ENCODE measurements at regions not wholly inside any gene's neighbourhood (a gene's known extent, or its start where the extent isn't known, plus 50 kb on each side); places are given as distances from the start of the nearest gene placed in this dataset.

GRCh38 chr10:129101232-129101980, 365.6 kb upstream of the MGMT start:
- no peak for DNase-seq

GRCh38 chr10:129102906-129103693, 363.9 kb upstream of the MGMT start:
- DNase-seq, result no peak

- no peak for DNase-seq
Observed at GRCh38 chr10:129104266-129105045, 362.6 kb upstream of the MGMT start.

GRCh38 chr10:129105266-129105665, 361.8 kb upstream of the MGMT start:
- no peak for DNase-seq

GRCh38 chr10:129106314-129106713, 360.7 kb upstream of the MGMT start:
- DNase-seq, result no peak

GRCh38 chr10:129107525-129107924, 359.5 kb upstream of the MGMT start:
- no peak for DNase-seq

- DNase-seq, result no peak
Observed at GRCh38 chr10:129108378-129108777, 358.7 kb upstream of the MGMT start.

- DNase-seq, result no peak
Observed at GRCh38 chr10:129108994-129109393, 358.0 kb upstream of the MGMT start.

GRCh38 chr10:129110780-129111179, 356.3 kb upstream of the MGMT start:
- no peak for DNase-seq

- no peak for DNase-seq
Observed at GRCh38 chr10:129111922-129112321, 355.1 kb upstream of the MGMT start.

GRCh38 chr10:129114588-129114987, 352.5 kb upstream of the MGMT start:
- no peak for DNase-seq

- no peak for DNase-seq
Observed at GRCh38 chr10:129116371-129116770, 350.7 kb upstream of the MGMT start.

- no peak for DNase-seq
Observed at GRCh38 chr10:129120441-129120840, 346.6 kb upstream of the MGMT start.

GRCh38 chr10:129122846-129123245, 344.2 kb upstream of the MGMT start:
- DNase-seq, result no peak

GRCh38 chr10:129123428-129123827, 343.6 kb upstream of the MGMT start:
- no peak for DNase-seq

GRCh38 chr10:129126982-129127381, 340.1 kb upstream of the MGMT start:
- no peak for DNase-seq

GRCh38 chr10:129131457-129132132, 335.4 kb upstream of the MGMT start:
- no peak for DNase-seq

- no peak for DNase-seq
Observed at GRCh38 chr10:129133856-129134255, 333.2 kb upstream of the MGMT start.

- no peak for DNase-seq
Observed at GRCh38 chr10:129134371-129134770, 332.7 kb upstream of the MGMT start.

- no peak for DNase-seq
Observed at GRCh38 chr10:129135624-129136023, 331.4 kb upstream of the MGMT start.

GRCh38 chr10:129136074-129136473, 331.0 kb upstream of the MGMT start:
- no peak for DNase-seq

- DNase-seq, result no peak
Observed at GRCh38 chr10:129136951-129137350, 330.1 kb upstream of the MGMT start.

Data from CD4-positive, alpha-beta T cell treated with Interleukin-15 for 1 hour (primary cell).